ENCODE measurements at regions not wholly inside any gene's neighbourhood (a gene's known extent, or its start where the extent isn't known, plus 50 kb on each side); places are given as distances from the start of the nearest gene placed in this dataset.
A peak's percentile ranks its signal among the peaks of the same experiment; 100 is the strongest.
"Not testable (repeated sequence)": the region's sequence is repeated elsewhere in the genome, so short reads cannot be mapped to it uniquely, and the experiment has no call there.

- DNase-seq = peak; percentile 47 to 64
Observed at GRCh38 chr13:30816736-30817135, 81.4 kb downstream of the ALOX5AP start.

- no peak for DNase-seq
Observed at GRCh38 chr13:30818323-30818960, 83.1 kb downstream of the ALOX5AP start.

GRCh38 chr13:30819136-30819888 is 84.0 kb downstream of the ALOX5AP start:
- DNase-seq = no peak

- DNase-seq = no peak
Observed at GRCh38 chr13:30821421-30821820, 84.7 kb upstream of the MEDAG start.

- no peak for DNase-seq
Observed at GRCh38 chr13:30824651-30825050, 81.4 kb upstream of the MEDAG start.

GRCh38 chr13:30826911-30827577 is 79.0 kb upstream of the MEDAG start:
- DNase-seq = no peak

- no peak for DNase-seq
Observed at GRCh38 chr13:30827578-30827925, 78.5 kb upstream of the MEDAG start.

- no peak for DNase-seq
Observed at GRCh38 chr13:30829145-30829832, 76.8 kb upstream of the MEDAG start.

- DNase-seq = no peak
Observed at GRCh38 chr13:30829833-30830637, 76.0 kb upstream of the MEDAG start.

- DNase-seq = no peak
Observed at GRCh38 chr13:30830638-30830965, 75.5 kb upstream of the MEDAG start.

GRCh38 chr13:30831515-30831914 is 74.6 kb upstream of the MEDAG start:
- DNase-seq = no peak

- no peak for DNase-seq
Observed at GRCh38 chr13:30832377-30832776, 73.7 kb upstream of the MEDAG start.

GRCh38 chr13:30832845-30833332 is 73.2 kb upstream of the MEDAG start:
- DNase-seq = no peak

GRCh38 chr13:30835442-30835841 is 70.6 kb upstream of the MEDAG start:
- DNase-seq = no peak

GRCh38 chr13:30837227-30838159 is 68.6 kb upstream of the MEDAG start:
- DNase-seq = no peak

- DNase-seq = not testable (repeated sequence)
Observed at GRCh38 chr13:30839636-30840035, 66.4 kb upstream of the MEDAG start.

GRCh38 chr13:30840515-30840914 is 65.6 kb upstream of the MEDAG start:
- no peak for DNase-seq

- DNase-seq = no peak
Observed at GRCh38 chr13:30841154-30841553, 64.9 kb upstream of the MEDAG start.

GRCh38 chr13:30843548-30843947 is 62.5 kb upstream of the MEDAG start:
- DNase-seq = no peak

GRCh38 chr13:30844548-30845296 is 61.3 kb upstream of the MEDAG start:
- DNase-seq = no peak

All from AML-193 (cell line).